GM12878 (cell line): ENCODE measurements at regions not wholly inside any gene's neighbourhood (a gene's known extent, or its start where the extent isn't known, plus 50 kb on each side); places are given as distances from the start of the nearest gene placed in this dataset.

Experiments used
- EP300 ChIP-seq, 2 experiments: fragments of 150-350 bp in 1 of 2; IDR thresholded peaks; 2 replicates each; pipeline ENCODE4 v1.6.1; 2011 to 2012; ENCODE audit warnings: low read depth in 2 of 2, low read length in 2 of 2, borderline replicate concordance in 1 of 2, improper control_type of control experiment in 1 of 2, inconsistent platforms in 1 of 2; ENCODE audit not compliant: control insufficient read depth in 1 of 2
- EZH2 ChIP-seq: IDR thresholded peaks from 2 replicates; pipeline ENCODE4 v1.6.1; 2012; ENCODE audit warnings: low read depth, mild to moderate bottlenecking, control low read depth, inconsistent platforms, low read length, borderline replicate concordance; ENCODE audit not compliant: control insufficient read depth
- HDAC2 ChIP-seq: fragments of 200-600 bp; sonication (generic); IDR thresholded peaks from 2 replicates; pipeline ENCODE4 v1.6.1; 2017
- MYC ChIP-seq: IDR thresholded peaks from 2 replicates; pipeline ENCODE4 v1.6.1; 2011; ENCODE audit warnings: mild to moderate bottlenecking, low read length, moderate library complexity, inconsistent platforms; ENCODE audit not compliant: insufficient read depth, insufficient replicate concordance, insufficient read length, severe bottlenecking
- POLR2A ChIP-seq: IDR thresholded peaks from 2 replicates; pipeline ENCODE4 v1.6.1; 2011; ENCODE audit warnings: low read depth, mild to moderate bottlenecking, low read length
- RAD21 ChIP-seq: IDR thresholded peaks from 2 replicates; pipeline ENCODE4 v1.6.1; 2011; ENCODE audit warnings: mild to moderate bottlenecking, low read depth, low read length, moderate library complexity; ENCODE audit not compliant: insufficient read depth
- SIN3A ChIP-seq: IDR thresholded peaks from 2 replicates; pipeline ENCODE4 v1.6.1; 2012; ENCODE audit warnings: low read depth, low read length, improper control_type of control experiment
- SP1 ChIP-seq: IDR thresholded peaks from one replicate; pipeline ENCODE4 v1.6.1; 2011; ENCODE audit warnings: low read depth, low read length
- YY1 ChIP-seq: IDR thresholded peaks from 2 replicates; pipeline ENCODE4 v1.6.1; 2011; ENCODE audit warnings: low read depth, mild to moderate bottlenecking, low read length
- TF ChIP-seq, protein P1 (sequence below): fragments of 450-650 bp; IDR thresholded peaks from 2 replicates; pipeline ENCODE4 v1.6.1; 2014; ENCODE audit warnings: mild to moderate bottlenecking
- TF ChIP-seq, protein P2 (sequence below), 3 experiments: IDR thresholded peaks in 2 of 3; conservative IDR thresholded peaks in 1 of 3; 2 replicates each; pipeline ENCODE4 v1.5.1; 2011; ENCODE audit warnings: low read depth in 3 of 3, low read length in 3 of 3, mild to moderate bottlenecking in 3 of 3, control low read depth in 2 of 3, moderate library complexity in 2 of 3, inconsistent platforms in 1 of 3, mixed read lengths in 1 of 3; ENCODE audit not compliant: control insufficient read depth in 2 of 3, insufficient read depth in 1 of 3; ENCODE audit errors: extremely low read depth in 1 of 3
- TF ChIP-seq, protein P3 (sequence below): fragments of 450-650 bp; formaldehyde crosslinking; IDR thresholded peaks from 2 replicates; pipeline ENCODE4 v1.4.0; 2020; ENCODE audit warnings: mild to moderate bottlenecking, moderate library complexity
- TF ChIP-seq, protein P4 (sequence below): IDR thresholded peaks from 2 replicates; pipeline ENCODE4 v1.6.1; 2012; ENCODE audit warnings: low read depth, low read length, improper control_type of control experiment

DNA sequence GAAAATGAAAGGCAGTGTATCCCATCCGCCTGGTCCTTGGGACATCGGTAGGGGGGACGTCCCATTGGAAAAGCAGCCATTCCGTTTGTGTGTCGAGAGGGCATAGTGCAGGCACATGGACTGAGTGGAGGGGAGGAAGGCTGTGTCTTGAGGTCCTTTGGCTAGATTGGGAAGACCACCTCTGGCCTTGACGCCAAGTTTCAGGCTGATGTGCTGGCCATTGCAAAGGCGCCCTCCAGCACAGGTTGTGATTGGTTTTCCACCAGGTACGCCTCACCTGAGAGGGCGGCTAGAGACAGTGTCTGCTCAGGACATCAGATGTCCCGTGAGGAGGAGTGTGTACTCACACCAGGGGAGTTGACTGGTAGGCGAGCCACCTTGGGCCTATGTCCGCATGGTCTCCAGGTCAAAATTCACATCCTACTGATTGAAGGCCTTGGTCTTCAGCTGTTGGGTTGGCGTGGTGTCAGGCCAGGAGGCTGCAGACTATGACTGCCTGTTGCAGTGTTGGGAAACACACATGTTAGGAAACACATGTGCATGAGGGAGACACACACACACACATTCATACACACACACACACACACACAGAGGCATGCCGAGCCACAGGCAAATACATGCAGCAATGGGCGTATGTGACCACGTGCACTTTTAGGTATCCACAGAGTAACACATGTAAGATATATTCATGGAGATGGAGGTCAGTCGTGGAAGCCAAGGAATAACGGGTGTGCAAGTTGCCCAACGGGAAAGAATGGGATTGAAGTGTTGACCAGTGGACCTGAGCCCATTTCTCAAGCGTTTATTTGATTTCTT, 98.4 kb downstream of the SNRPN start:
- TF ChIP-seq EZH2 (no peak), YY1 (no peak), HDAC2 (no peak), SIN3A (no peak), RAD21 (no peak), SP1 (no peak), POLR2A (no peak), MYC (no peak), EP300 (IDR thresholded peaks at IDR 0.05; ENCODE audit: borderline replicate concordance in 1 of 2, control insufficient read depth in 1 of 2, low read depth in 2 of 2, low read length in 2 of 2) (no peak)
- TF ChIP-seq, protein P1, sequence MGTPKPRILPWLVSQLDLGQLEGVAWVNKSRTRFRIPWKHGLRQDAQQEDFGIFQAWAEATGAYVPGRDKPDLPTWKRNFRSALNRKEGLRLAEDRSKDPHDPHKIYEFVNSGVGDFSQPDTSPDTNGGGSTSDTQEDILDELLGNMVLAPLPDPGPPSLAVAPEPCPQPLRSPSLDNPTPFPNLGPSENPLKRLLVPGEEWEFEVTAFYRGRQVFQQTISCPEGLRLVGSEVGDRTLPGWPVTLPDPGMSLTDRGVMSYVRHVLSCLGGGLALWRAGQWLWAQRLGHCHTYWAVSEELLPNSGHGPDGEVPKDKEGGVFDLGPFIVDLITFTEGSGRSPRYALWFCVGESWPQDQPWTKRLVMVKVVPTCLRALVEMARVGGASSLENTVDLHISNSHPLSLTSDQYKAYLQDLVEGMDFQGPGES, result no peak
- TF ChIP-seq, protein P2, sequence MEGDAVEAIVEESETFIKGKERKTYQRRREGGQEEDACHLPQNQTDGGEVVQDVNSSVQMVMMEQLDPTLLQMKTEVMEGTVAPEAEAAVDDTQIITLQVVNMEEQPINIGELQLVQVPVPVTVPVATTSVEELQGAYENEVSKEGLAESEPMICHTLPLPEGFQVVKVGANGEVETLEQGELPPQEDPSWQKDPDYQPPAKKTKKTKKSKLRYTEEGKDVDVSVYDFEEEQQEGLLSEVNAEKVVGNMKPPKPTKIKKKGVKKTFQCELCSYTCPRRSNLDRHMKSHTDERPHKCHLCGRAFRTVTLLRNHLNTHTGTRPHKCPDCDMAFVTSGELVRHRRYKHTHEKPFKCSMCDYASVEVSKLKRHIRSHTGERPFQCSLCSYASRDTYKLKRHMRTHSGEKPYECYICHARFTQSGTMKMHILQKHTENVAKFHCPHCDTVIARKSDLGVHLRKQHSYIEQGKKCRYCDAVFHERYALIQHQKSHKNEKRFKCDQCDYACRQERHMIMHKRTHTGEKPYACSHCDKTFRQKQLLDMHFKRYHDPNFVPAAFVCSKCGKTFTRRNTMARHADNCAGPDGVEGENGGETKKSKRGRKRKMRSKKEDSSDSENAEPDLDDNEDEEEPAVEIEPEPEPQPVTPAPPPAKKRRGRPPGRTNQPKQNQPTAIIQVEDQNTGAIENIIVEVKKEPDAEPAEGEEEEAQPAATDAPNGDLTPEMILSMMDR (IDR thresholded peaks at IDR 0.05 in 2 of 3, conservative IDR thresholded peaks at IDR 0.05 in 1 of 3; ENCODE audit: control insufficient read depth in 2 of 3, extremely low read depth in 1 of 3, insufficient read depth in 1 of 3, low read depth in 3 of 3, low read length in 3 of 3), result no peak
- TF ChIP-seq, protein P3, sequence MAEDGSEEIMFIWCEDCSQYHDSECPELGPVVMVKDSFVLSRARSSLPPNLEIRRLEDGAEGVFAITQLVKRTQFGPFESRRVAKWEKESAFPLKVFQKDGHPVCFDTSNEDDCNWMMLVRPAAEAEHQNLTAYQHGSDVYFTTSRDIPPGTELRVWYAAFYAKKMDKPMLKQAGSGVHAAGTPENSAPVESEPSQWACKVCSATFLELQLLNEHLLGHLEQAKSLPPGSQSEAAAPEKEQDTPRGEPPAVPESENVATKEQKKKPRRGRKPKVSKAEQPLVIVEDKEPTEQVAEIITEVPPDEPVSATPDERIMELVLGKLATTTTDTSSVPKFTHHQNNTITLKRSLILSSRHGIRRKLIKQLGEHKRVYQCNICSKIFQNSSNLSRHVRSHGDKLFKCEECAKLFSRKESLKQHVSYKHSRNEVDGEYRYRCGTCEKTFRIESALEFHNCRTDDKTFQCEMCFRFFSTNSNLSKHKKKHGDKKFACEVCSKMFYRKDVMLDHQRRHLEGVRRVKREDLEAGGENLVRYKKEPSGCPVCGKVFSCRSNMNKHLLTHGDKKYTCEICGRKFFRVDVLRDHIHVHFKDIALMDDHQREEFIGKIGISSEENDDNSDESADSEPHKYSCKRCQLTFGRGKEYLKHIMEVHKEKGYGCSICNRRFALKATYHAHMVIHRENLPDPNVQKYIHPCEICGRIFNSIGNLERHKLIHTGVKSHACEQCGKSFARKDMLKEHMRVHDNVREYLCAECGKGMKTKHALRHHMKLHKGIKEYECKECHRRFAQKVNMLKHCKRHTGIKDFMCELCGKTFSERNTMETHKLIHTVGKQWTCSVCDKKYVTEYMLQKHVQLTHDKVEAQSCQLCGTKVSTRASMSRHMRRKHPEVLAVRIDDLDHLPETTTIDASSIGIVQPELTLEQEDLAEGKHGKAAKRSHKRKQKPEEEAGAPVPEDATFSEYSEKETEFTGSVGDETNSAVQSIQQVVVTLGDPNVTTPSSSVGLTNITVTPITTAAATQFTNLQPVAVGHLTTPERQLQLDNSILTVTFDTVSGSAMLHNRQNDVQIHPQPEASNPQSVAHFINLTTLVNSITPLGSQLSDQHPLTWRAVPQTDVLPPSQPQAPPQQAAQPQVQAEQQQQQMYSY (CRISPR knock-in tag), result no peak
- TF ChIP-seq, protein P4, sequence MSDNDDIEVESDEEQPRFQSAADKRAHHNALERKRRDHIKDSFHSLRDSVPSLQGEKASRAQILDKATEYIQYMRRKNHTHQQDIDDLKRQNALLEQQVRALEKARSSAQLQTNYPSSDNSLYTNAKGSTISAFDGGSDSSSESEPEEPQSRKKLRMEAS, result no peak
